SK-N-SH treated with all-trans-retinoic acid at 6 μM for 48 hours (cell line): ENCODE measurements at regions not wholly inside any gene's neighbourhood (a gene's known extent, or its start where the extent isn't known, plus 50 kb on each side); places are given as distances from the start of the nearest gene placed in this dataset.

Experiments
- ARNTL ChIP-seq: fragments of 450-650 bp; formaldehyde crosslinking; IDR thresholded peaks from 2 replicates; pipeline ENCODE4 v1.5.0; 2020; ENCODE audit warnings: low read depth, mild to moderate bottlenecking, moderate library complexity, borderline replicate concordance
- BACH2 ChIP-seq: fragments of 250-450 bp; sonication (Bioruptor Pico); IDR thresholded peaks from 2 replicates; pipeline ENCODE4 v1.9.0; 2021; ENCODE audit warnings: mild to moderate bottlenecking, borderline replicate concordance
- PPARA ChIP-seq: fragments of 250-450 bp; sonication (Bioruptor Pico); IDR thresholded peaks from 2 replicates; pipeline ENCODE4 v1.5.0; 2020; ENCODE audit warnings: mild to moderate bottlenecking, borderline replicate concordance
- TOX ChIP-seq: fragments of 250-450 bp; sonication (Bioruptor Pico); IDR thresholded peaks from 2 replicates; pipeline ENCODE4 v1.8.0; 2021; ENCODE audit warnings: mild to moderate bottlenecking, moderate library complexity, borderline replicate concordance
- ZC3H10 ChIP-seq: fragments of 250-450 bp; sonication (Bioruptor Pico); IDR thresholded peaks from 2 replicates; pipeline ENCODE4 v1.5.1; 2021; ENCODE audit warnings: mild to moderate bottlenecking, moderate library complexity
- TF ChIP-seq, protein P1 (sequence below): fragments of 250-450 bp; sonication (Bioruptor Pico); IDR thresholded peaks from 2 replicates; pipeline ENCODE4 v1.8.0; 2021; ENCODE audit warnings: low read depth, mild to moderate bottlenecking, moderate library complexity, borderline replicate concordance

DNA sequence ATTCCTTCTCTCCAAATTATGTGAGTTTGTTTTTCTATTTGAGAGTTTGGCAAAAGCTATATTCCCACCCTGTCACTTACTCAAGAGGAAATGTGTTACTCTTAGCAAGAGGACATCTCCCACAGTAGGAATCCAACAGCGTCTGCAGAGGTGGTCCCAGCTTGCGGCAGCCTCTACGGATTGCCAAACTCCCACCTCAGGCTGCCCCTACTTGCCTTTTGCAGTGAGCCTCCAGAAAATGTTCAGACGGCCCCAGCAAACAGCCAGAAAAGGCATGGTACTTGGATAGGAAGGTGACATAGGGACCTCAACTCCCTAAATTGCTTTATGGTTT is 158.4 kb downstream of the SUCLG1 start:
- TF ChIP-seq BACH2 (CRISPR knock-in tag) (no peak), TOX (no peak), ARNTL (CRISPR knock-in tag) (no peak), ZC3H10 (CRISPR knock-in tag) (no peak), PPARA (CRISPR knock-in tag) (no peak)
- TF ChIP-seq, protein P1, sequence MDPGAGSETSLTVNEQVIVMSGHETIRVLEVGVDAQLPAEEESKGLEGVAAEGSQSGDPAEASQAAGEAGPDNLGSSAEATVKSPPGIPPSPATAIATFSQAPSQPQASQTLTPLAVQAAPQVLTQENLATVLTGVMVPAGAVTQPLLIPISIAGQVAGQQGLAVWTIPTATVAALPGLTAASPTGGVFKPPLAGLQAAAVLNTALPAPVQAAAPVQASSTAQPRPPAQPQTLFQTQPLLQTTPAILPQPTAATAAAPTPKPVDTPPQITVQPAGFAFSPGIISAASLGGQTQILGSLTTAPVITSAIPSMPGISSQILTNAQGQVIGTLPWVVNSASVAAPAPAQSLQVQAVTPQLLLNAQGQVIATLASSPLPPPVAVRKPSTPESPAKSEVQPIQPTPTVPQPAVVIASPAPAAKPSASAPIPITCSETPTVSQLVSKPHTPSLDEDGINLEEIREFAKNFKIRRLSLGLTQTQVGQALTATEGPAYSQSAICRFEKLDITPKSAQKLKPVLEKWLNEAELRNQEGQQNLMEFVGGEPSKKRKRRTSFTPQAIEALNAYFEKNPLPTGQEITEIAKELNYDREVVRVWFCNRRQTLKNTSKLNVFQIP (CRISPR knock-in tag), result no peak
